ENCODE measurements at regions not wholly inside any gene's neighbourhood (a gene's known extent, or its start where the extent isn't known, plus 50 kb on each side); places are given as distances from the start of the nearest gene placed in this dataset.

- TF ChIP-seq CTCF (IDR thresholded peaks at IDR 0.05; ENCODE audit: poor library complexity) (no peak), EZH2 (IDR thresholded peaks at IDR 0.05; ENCODE audit: borderline replicate concordance) (no peak), EZH2phosphoT487 (IDR thresholded peaks at IDR 0.05; ENCODE audit: low read depth, severe bottlenecking, unreplicated experiment) (no peak)
Observed at GRCh38 chr1:220432408-220432807, 95.5 kb upstream of the MARK1 start.

Data from hepatocyte (in vitro differentiated cells).